ENCODE measurements at regions not wholly inside any gene's neighbourhood (a gene's known extent, or its start where the extent isn't known, plus 50 kb on each side); places are given as distances from the start of the nearest gene placed in this dataset.

DNA sequence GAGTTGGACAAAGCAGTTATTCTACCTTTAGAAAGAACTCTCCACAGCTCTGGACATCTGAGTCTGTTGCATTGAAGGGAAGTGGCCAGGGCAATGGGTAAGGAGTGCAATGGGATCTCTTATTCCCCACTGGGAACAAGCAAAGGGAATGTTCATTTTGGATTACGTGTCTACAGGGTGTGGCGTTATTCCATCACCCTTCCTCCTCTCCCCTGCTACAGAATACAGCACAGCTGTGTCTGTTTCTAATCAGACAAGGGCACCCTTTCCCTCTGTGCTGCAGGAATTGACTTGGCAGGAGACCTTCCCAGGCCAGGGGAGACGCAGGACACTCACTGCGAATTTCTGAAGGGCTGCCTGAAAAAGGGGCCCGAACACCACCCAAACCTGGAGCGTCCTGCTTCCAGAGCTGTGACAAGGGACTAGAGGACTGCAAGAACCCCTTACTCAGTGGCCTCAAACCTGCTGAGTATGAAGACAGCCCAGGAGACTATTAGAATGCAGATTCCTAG lies 163.6 kb upstream of the RAB4A start:
- no peaks in the 10 kb centered on the region; the same call in 1 of the 2 replicates for H3K27me3 ChIP-seq (replicated peaks; ENCODE audit: control insufficient read depth, insufficient read depth, low read length)
- DNase-seq (ENCODE audit: extremely low read depth, insufficient read length), result no peak
- no peak overlapping the region for H3K4me3 ChIP-seq (replicated peaks; ENCODE audit: low read depth, low read length)
- H3K36me3 ChIP-seq (ENCODE audit: control insufficient read depth, insufficient read depth, low read length), result no peaks in the 10 kb centered on the region
- TF ChIP-seq, protein P1, sequence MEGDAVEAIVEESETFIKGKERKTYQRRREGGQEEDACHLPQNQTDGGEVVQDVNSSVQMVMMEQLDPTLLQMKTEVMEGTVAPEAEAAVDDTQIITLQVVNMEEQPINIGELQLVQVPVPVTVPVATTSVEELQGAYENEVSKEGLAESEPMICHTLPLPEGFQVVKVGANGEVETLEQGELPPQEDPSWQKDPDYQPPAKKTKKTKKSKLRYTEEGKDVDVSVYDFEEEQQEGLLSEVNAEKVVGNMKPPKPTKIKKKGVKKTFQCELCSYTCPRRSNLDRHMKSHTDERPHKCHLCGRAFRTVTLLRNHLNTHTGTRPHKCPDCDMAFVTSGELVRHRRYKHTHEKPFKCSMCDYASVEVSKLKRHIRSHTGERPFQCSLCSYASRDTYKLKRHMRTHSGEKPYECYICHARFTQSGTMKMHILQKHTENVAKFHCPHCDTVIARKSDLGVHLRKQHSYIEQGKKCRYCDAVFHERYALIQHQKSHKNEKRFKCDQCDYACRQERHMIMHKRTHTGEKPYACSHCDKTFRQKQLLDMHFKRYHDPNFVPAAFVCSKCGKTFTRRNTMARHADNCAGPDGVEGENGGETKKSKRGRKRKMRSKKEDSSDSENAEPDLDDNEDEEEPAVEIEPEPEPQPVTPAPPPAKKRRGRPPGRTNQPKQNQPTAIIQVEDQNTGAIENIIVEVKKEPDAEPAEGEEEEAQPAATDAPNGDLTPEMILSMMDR (IDR thresholded peaks at IDR 0.05; ENCODE audit: insufficient read depth, low read length, poor library complexity, severe bottlenecking), result no peak

DNA sequence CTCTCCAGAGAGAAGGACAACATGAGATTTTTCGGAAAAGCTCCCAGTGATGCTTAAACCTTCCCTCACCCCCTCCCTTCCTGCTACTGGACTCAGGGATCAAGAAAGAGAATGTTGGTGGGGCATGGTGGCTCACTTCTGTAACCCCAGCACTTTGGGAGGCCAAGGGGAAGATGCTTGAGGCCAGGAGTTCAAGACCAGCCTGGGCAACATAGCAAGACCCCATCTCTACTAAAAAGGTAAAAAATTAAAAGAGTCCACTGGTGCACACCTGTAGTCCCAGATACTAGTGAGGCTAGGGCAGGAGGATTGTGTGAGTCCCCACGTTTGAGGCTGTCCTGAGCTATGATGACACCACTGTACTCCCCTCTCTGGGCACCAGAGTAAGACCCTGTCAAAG lies 162.9 kb upstream of the RAB4A start:
- TF ChIP-seq, protein P1 (IDR thresholded peaks at IDR 0.05; ENCODE audit: insufficient read depth, low read length, poor library complexity, severe bottlenecking), result no peak
- no peaks in the 10 kb centered on the region for H3K36me3 ChIP-seq (ENCODE audit: control insufficient read depth, insufficient read depth, low read length)
- DNase-seq (ENCODE audit: extremely low read depth, insufficient read length), result no peak
- no peaks in the 10 kb centered on the region; the same call in 1 of the 2 replicates for H3K27me3 ChIP-seq (replicated peaks; ENCODE audit: control insufficient read depth, insufficient read depth, low read length)
- no peak overlapping the region for H3K4me3 ChIP-seq (replicated peaks; ENCODE audit: low read depth, low read length)

DNA sequence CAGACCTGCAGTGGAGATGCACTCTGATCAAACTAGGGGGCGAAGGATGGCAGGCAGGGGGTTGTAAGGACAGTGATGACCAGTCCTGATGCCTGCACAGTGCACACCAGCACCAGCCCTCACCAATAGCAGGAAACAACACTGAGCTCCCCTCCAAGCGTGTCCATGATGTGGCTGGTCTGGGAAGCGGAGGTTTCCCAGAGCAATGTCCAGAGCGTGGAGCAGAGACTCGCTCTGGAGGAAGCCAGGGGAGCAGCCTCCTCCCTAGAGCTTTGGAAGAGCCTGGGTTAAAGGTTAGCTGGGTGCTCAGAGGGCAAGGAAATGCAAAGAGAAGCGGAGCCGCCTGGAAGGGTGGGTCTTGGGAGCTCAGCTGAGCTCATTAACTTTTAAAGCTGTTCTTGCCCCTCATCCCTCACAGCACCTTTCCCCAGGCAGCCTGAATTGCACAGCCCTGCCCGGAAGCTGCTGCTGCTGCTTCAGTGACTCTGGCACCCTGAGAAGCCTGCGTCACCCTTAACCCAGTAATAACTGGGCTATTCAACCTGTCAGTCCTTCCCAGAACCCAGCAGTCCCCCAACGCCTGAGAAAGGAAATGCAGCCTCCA lies 162.2 kb upstream of the RAB4A start:
- H3K36me3 ChIP-seq (ENCODE audit: control insufficient read depth, insufficient read depth, low read length), result no peaks in the 10 kb centered on the region
- no peak for DNase-seq (ENCODE audit: extremely low read depth, insufficient read length)
- H3K27me3 ChIP-seq (replicated peaks; ENCODE audit: control insufficient read depth, insufficient read depth, low read length), result no peaks in the 10 kb centered on the region; the same call in 1 of the 2 replicates
- H3K4me3 ChIP-seq (replicated peaks; ENCODE audit: low read depth, low read length), result no peak overlapping the region
- TF ChIP-seq, protein P1 (IDR thresholded peaks at IDR 0.05; ENCODE audit: insufficient read depth, low read length, poor library complexity, severe bottlenecking), result no peak

DNA sequence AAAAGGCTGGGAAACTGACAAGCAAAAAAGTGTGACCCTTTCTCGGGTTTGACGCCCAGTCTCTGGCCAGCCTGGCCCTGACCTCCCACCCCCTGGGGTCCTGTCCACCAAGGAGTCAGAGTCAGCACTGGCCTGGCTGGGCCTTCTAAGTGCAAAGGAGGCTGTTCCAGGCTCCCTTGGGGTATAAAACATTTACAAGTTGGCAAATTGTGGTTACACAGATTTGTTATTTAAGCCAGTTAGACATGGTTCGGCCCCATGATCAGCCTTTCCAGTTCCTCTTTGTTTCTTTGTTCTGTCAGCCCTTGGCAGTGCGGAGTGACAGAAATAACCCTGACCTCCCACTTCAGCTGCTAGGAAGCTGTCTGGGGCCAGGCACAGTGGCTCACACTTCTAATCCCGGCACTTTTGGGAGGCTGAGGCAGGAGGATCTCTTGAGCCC lies 161.6 kb upstream of the RAB4A start:
- DNase-seq (ENCODE audit: extremely low read depth, insufficient read length), result no peak
- H3K4me3 ChIP-seq (replicated peaks; ENCODE audit: low read depth, low read length), result no peak overlapping the region
- TF ChIP-seq, protein P1 (IDR thresholded peaks at IDR 0.05; ENCODE audit: insufficient read depth, low read length, poor library complexity, severe bottlenecking), result no peak

DNA sequence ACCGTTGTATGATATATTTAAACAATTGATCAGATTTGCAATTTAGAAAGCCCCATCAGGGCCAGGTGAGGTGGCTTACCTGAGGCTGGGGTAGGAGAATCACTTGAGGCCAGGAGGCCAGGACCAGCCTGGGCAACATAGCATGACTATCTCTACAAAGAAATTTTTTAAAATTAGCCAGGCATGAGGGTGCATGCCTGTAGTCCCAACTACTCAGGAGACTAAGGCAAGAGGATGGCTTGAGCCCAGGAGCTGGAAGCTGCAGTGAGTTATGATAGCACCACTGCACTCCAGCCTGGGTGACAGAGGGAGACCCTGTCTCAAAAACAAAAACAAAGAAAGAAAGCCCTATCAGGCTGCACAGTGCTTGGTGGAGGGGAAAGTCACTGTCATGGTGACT lies 159.9 kb upstream of the RAB4A start:
- TF ChIP-seq, protein P1 (IDR thresholded peaks at IDR 0.05; ENCODE audit: insufficient read depth, low read length, poor library complexity, severe bottlenecking), result no peak

More for the DNA sequence above, 161.6 kb upstream of the RAB4A start:
- no peaks in the 10 kb centered on the region for H3K36me3 ChIP-seq (ENCODE audit: control insufficient read depth, insufficient read depth, low read length)
- H3K27me3 ChIP-seq (replicated peaks; ENCODE audit: control insufficient read depth, insufficient read depth, low read length), result no peaks in the 10 kb centered on the region; the same call in 1 of the 2 replicates

More for the DNA sequence above, 159.9 kb upstream of the RAB4A start:
- DNase-seq (ENCODE audit: extremely low read depth, insufficient read length), result no peak
- no peaks in the 10 kb centered on the region; the same call in 1 of the 2 replicates for H3K27me3 ChIP-seq (replicated peaks; ENCODE audit: control insufficient read depth, insufficient read depth, low read length)
- H3K4me3 ChIP-seq (replicated peaks; ENCODE audit: low read depth, low read length), result no peak overlapping the region
- no peaks in the 10 kb centered on the region for H3K36me3 ChIP-seq (ENCODE audit: control insufficient read depth, insufficient read depth, low read length)
